GM12878 (cell line): ENCODE measurements at regions not wholly inside any gene's neighbourhood (a gene's known extent, or its start where the extent isn't known, plus 50 kb on each side); places are given as distances from the start of the nearest gene placed in this dataset.

Experiments used
- ATAC-seq: fragments of 200-7000 bp; cut with Tn5 transposase; 3 replicates; pipeline ENCODE4 v1.9.1; 2020; ENCODE audit warnings: mild to moderate bottlenecking, moderate library complexity
- BruUV-seq: library from RNA; stranded (reverse); fragments of 400-500 nt; replicated peaks from 2 replicates; lab custom pipeline; 2021; lab: Mats Ljungman, UMichigan
- CTCF ChIA-PET: fragments of 300-600 bp; sonication (Branson Sonifier 250); formaldehyde crosslinking; extraction: SDS; loops from one replicate; lab custom pipeline; 2021; ENCODE audit warnings: inconsistent platforms; lab: Yijun Ruan, JAX
- POLR2A ChIA-PET: fragments of 350-600 bp; formaldehyde crosslinking; extraction: SDS; loops from one replicate; lab custom pipeline; 2021; ENCODE audit warnings: inconsistent platforms; lab: Charles Lee
- RAD21 ChIA-PET: fragments of 300-600 bp; sonication (Branson Sonifier 250); formaldehyde crosslinking; loops from one replicate; lab custom pipeline; 2023; ENCODE audit warnings: antibody characterized with exemption; ENCODE audit not compliant: unreplicated experiment; lab: Charles Lee
- SMC1A ChIA-PET: fragments of 300-600 bp; sonication (Branson Sonifier 250); formaldehyde crosslinking; loops from one replicate; lab custom pipeline; 2023; ENCODE audit not compliant: unreplicated experiment, uncharacterized antibody; lab: Charles Lee
- DNase-seq: peaks from one replicate; pipeline ENCODE4 v3.0.0-alpha.2; 2011; ENCODE audit warnings: low read depth, low spot score
- FAIRE-seq: peaks from 3 replicates; lab custom pipeline; 2011; peaks lifted over from hg19 to GRCh38; lab: Jason Lieb, UNC
- H2AFZ ChIP-seq: 2 replicates; pipeline ENCODE4 v1.6.0; 2011; ENCODE audit warnings: low read depth, low read length, control low read depth; ENCODE audit not compliant: control insufficient read depth
- H3K27ac ChIP-seq: 2 replicates; pipeline ENCODE4 v1.5.1; 2011; ENCODE audit warnings: control low read depth; ENCODE audit not compliant: control insufficient read depth, insufficient read depth
- H3K27me3 ChIP-seq, 2 experiments: replicated peaks in 1 of 2; 2 replicates each; pipeline versions ENCODE4 v1.6.0 to v1.6.1; 2011; ENCODE audit warnings: low read length in 1 of 2; ENCODE audit not compliant: control insufficient read depth in 2 of 2, insufficient read depth in 2 of 2
- H3K36me3 ChIP-seq, 2 experiments: 2 replicates each; pipeline ENCODE4 v1.5.1; 2011; ENCODE audit warnings: low read length in 1 of 2; ENCODE audit not compliant: control insufficient read depth in 2 of 2, insufficient read depth in 2 of 2
- H3K4me1 ChIP-seq: 2 replicates; pipeline ENCODE4 v1.6.1; 2011; ENCODE audit warnings: mild to moderate bottlenecking, low read length, moderate library complexity, mixed read lengths; ENCODE audit not compliant: control insufficient read depth, insufficient read depth
- H3K4me2 ChIP-seq: 2 replicates; pipeline ENCODE4 v1.6.0; 2011; ENCODE audit warnings: control low read depth; ENCODE audit not compliant: control insufficient read depth, insufficient read depth
- H3K4me3 ChIP-seq: fragments of 200-600 bp; sonication (generic); 2 replicates; pipeline ENCODE4 v1.5.1; 2016
- H3K79me2 ChIP-seq: 2 replicates; pipeline ENCODE4 v1.6.0; 2011; ENCODE audit warnings: low read length; ENCODE audit not compliant: control insufficient read depth, insufficient read depth
- H3K9ac ChIP-seq: 2 replicates; pipeline ENCODE4 v1.8.0; 2011; ENCODE audit warnings: low read length, control low read depth, mixed read lengths; ENCODE audit not compliant: control insufficient read depth, insufficient read depth
- H3K9me3 ChIP-seq: replicated peaks from 3 replicates; pipeline ENCODE4 v1.5.1; 2011; ENCODE audit warnings: mild to moderate bottlenecking, low read length; ENCODE audit not compliant: control insufficient read depth, insufficient read depth
- H4K20me1 ChIP-seq: 2 replicates; pipeline ENCODE4 v1.6.0; 2011; ENCODE audit not compliant: control insufficient read depth, insufficient read depth
- ASH2L ChIP-seq: fragments of 300-600, 200-600 bp; sonication (generic); IDR thresholded peaks from 2 replicates; pipeline ENCODE4 v1.6.1; 2017; ENCODE audit warnings: low read depth, mild to moderate bottlenecking, borderline replicate concordance
- NFYB ChIP-seq: IDR thresholded peaks from 2 replicates; pipeline ENCODE4 v1.6.1; 2011; ENCODE audit warnings: low read depth, mild to moderate bottlenecking, low read length, improper control_type of control experiment, moderate library complexity; ENCODE audit not compliant: insufficient read depth
- TARDBP ChIP-seq: IDR thresholded peaks from 2 replicates; pipeline ENCODE4 v1.6.1; 2016; ENCODE audit warnings: borderline replicate concordance
- YY1 ChIP-seq: IDR thresholded peaks from 2 replicates; pipeline ENCODE4 v1.6.1; 2011; ENCODE audit warnings: low read depth, mild to moderate bottlenecking, low read length
- WGBS: methylation state at CpG from one replicate; pipeline ENCODE4 v1.1.6; 2016; ENCODE audit warnings: low lambda C conversion rate; ENCODE audit not compliant: insufficient replicate concordance, insufficient coverage; ENCODE audit errors: missing lambda C conversion rate; 5-methylcytosine and 5-hydroxymethylcytosine counted together
- in situ Hi-C: fragments of 300-500 bp; cut with MboI; formaldehyde crosslinking; loops from 9 replicates; pipeline ENCODE4 v1.14.3; 2018; ENCODE audit warnings: mixed read lengths
- intact Hi-C: fragments of 100-400 bp; cut with micrococcal nuclease; formaldehyde crosslinking; loops from one replicate; pipeline ENCODE4 v1.14.2; 2022; ENCODE audit not compliant: unreplicated experiment
- TF ChIP-seq, protein P1 (sequence below): IDR thresholded peaks from 2 replicates; pipeline ENCODE4 v1.6.1; 2011; ENCODE audit warnings: low read depth, mild to moderate bottlenecking, low read length, moderate library complexity, borderline replicate concordance; ENCODE audit errors: extremely low read depth
- TF ChIP-seq, protein P2 (sequence below): IDR thresholded peaks from 2 replicates; pipeline ENCODE4 v1.6.1; 2012; ENCODE audit warnings: improper control_type of control experiment, low read depth, low read length; ENCODE audit not compliant: insufficient replicate concordance
- TF ChIP-seq, protein P3 (sequence below): IDR thresholded peaks from 2 replicates; pipeline ENCODE4 v1.6.1; 2011; ENCODE audit warnings: borderline replicate concordance, low read depth, mild to moderate bottlenecking, moderate library complexity, mixed read lengths, low read length; ENCODE audit not compliant: insufficient read depth; ENCODE audit errors: extremely low read length

DNA sequence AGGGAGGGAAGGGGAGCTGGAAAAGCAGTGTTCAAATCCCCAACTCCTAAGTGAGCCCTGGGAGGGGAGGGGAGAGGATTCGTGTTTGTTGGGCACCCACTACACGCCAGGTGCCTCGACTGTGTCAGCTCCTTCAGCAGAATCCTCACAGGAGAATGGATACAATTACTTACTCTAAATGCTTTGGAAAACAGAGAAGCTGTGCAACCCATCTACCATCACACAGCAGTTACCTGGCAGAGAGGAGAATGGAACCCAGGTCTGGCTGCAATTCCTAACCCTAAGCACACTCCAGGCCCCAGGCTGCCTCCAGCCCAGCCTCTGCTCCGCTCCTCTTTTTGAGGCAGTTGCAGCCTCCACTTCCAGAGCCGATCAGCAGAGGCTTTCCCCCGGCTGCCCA, 86.4 kb upstream of the PTPN1 start:
- FAIRE-seq (no peak), ATAC-seq (no peak), DNase-seq (no peak)
- WGBS = 23% methylated on average over 6 of the region's 6 CpGs
- Histone ChIP-seq H4K20me1 (no peaks in the 10 kb centered on the region), H3K4me3 (no peak overlapping the region), H3K9me3 (peaks cover 2% of the 10 kb centered on the region; the same call in 1 of the 3 replicates), H2AFZ (no peak overlapping the region), H3K79me2 (no peaks in the 10 kb centered on the region), H3K36me3 (no peaks in the 10 kb centered on the region), H3K9ac (no peak overlapping the region), H3K27ac (no peak overlapping the region), H3K27me3 (no peaks in the 10 kb centered on the region; a peak in 1 of 4 replicates), H3K4me1 (no peaks in the 10 kb centered on the region), H3K4me2 (no peak overlapping the region)
- ChIA-PET POLR2A (no interaction called here), CTCF (no interaction called here), RAD21 (no interaction called here), SMC1A (no interaction called here)
- intact Hi-C loops = no loop called here
- BruUV-seq = no TSS peak
- in situ Hi-C loops = no loop called here
- no peak for TF ChIP-seq TARDBP

DNA sequence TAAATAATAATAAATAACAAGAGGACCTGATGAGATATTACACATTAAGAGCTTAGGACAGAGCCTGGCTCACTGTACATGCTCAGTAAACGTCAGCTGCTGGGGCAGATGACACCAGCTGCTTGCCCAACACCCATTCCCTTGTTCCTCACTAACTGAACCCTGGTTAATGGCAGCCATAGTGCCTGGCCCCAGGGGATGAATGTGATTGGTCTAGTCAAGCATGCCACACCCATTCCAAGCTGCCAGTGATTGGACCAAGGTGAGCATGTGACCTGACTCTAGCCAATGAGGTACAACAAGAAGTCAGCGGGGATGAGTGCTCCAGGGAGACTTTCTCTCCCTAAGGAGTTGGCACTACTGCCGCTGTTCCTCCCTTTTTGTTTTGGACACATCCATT, 85.1 kb upstream of the PTPN1 start:
- in situ Hi-C loops = no loop called here
- DNase-seq (no peak), ATAC-seq (peak; percentile 32; the same call in 2 of the 3 replicates), FAIRE-seq (no peak)
- Histone ChIP-seq H3K4me2 (no peak overlapping the region), H3K79me2 (no peaks in the 10 kb centered on the region), H2AFZ (no peak overlapping the region), H4K20me1 (no peaks in the 10 kb centered on the region), H3K9me3 (peaks cover 2% of the 10 kb centered on the region; the same call in 1 of the 3 replicates), H3K4me3 (no peak overlapping the region), H3K27ac (no peak overlapping the region), H3K36me3 (no peaks in the 10 kb centered on the region), H3K9ac (no peak overlapping the region), H3K27me3 (no peaks in the 10 kb centered on the region; a peak in 1 of 4 replicates), H3K4me1 (no peaks in the 10 kb centered on the region)
- 52% methylated on average over 3 of the region's 3 CpGs for WGBS
- ChIA-PET RAD21 (no interaction called here), CTCF (no interaction called here), POLR2A (no interaction called here), SMC1A (interaction anchor here (0.8 to 1.1 kb wide), 2 partner anchors 28 to 90 kb away, joined by 3 to 4 read pairs; no protein-coding TSS in a partner anchor)
- intact Hi-C loops = no loop called here
- no TSS peak for BruUV-seq
- TF ChIP-seq NFYB = peak; percentile 56; the same call in 1 of the 2 replicates
- TF ChIP-seq YY1 = 0 out of 2 replicates have a peak, but pooled peaks have one; percentile 39
- TF ChIP-seq, protein P1, sequence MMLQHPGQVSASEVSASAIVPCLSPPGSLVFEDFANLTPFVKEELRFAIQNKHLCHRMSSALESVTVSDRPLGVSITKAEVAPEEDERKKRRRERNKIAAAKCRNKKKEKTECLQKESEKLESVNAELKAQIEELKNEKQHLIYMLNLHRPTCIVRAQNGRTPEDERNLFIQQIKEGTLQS = no peak
- no peak for TF ChIP-seq ASH2L
- TF ChIP-seq, protein P2, sequence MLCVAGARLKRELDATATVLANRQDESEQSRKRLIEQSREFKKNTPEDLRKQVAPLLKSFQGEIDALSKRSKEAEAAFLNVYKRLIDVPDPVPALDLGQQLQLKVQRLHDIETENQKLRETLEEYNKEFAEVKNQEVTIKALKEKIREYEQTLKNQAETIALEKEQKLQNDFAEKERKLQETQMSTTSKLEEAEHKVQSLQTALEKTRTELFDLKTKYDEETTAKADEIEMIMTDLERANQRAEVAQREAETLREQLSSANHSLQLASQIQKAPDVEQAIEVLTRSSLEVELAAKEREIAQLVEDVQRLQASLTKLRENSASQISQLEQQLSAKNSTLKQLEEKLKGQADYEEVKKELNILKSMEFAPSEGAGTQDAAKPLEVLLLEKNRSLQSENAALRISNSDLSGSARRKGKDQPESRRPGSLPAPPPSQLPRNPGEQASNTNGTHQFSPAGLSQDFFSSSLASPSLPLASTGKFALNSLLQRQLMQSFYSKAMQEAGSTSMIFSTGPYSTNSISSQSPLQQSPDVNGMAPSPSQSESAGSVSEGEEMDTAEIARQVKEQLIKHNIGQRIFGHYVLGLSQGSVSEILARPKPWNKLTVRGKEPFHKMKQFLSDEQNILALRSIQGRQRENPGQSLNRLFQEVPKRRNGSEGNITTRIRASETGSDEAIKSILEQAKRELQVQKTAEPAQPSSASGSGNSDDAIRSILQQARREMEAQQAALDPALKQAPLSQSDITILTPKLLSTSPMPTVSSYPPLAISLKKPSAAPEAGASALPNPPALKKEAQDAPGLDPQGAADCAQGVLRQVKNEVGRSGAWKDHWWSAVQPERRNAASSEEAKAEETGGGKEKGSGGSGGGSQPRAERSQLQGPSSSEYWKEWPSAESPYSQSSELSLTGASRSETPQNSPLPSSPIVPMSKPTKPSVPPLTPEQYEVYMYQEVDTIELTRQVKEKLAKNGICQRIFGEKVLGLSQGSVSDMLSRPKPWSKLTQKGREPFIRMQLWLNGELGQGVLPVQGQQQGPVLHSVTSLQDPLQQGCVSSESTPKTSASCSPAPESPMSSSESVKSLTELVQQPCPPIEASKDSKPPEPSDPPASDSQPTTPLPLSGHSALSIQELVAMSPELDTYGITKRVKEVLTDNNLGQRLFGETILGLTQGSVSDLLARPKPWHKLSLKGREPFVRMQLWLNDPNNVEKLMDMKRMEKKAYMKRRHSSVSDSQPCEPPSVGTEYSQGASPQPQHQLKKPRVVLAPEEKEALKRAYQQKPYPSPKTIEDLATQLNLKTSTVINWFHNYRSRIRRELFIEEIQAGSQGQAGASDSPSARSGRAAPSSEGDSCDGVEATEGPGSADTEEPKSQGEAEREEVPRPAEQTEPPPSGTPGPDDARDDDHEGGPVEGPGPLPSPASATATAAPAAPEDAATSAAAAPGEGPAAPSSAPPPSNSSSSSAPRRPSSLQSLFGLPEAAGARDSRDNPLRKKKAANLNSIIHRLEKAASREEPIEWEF = no peak
- TF ChIP-seq, protein P3, sequence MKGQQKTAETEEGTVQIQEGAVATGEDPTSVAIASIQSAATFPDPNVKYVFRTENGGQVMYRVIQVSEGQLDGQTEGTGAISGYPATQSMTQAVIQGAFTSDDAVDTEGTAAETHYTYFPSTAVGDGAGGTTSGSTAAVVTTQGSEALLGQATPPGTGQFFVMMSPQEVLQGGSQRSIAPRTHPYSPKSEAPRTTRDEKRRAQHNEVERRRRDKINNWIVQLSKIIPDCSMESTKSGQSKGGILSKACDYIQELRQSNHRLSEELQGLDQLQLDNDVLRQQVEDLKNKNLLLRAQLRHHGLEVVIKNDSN = peak; percentile 60
